WTC11 (cell line): ENCODE measurements at regions not wholly inside any gene's neighbourhood (a gene's known extent, or its start where the extent isn't known, plus 50 kb on each side); places are given as distances from the start of the nearest gene placed in this dataset.

Experiments used
- ATAC-seq: fragments of 200-7000 bp; cut with Tn5 transposase; 2 replicates; pipeline ENCODE4 v1.10.0; 2021; ENCODE audit warnings: mild to moderate bottlenecking, moderate library complexity
- CTCF ChIA-PET: fragments of 300-600 bp; sonication (Branson Sonifier 250); formaldehyde crosslinking; loops from one replicate; lab custom pipeline; 2021; ENCODE audit warnings: antibody characterized with exemption; lab: Charles Lee
- POLR2A ChIA-PET: fragments of 350-600 bp; sonication (Branson Sonifier 250); formaldehyde crosslinking; loops from one replicate; lab custom pipeline; 2021; ENCODE audit warnings: antibody characterized with exemption; lab: Charles Lee
- DNase-seq: peaks from one replicate; pipeline ENCODE4 v3.0.0; 2021; ENCODE audit warnings: low spot score
- H3K27ac Mint-ChIP-seq: 2 replicates; pipeline ENCODE4 v1.8.0; 2021; ENCODE audit warnings: mixed read lengths
- H3K27me3 Mint-ChIP-seq: 2 replicates; pipeline ENCODE4 v1.8.0; 2021; ENCODE audit warnings: low read depth, mild to moderate bottlenecking, moderate library complexity, mixed read lengths
- H3K36me3 Mint-ChIP-seq: 2 replicates; pipeline ENCODE4 v1.8.0; 2021; ENCODE audit warnings: mixed read lengths
- H3K4me1 Mint-ChIP-seq: 2 replicates; pipeline ENCODE4 v1.8.0; 2022; ENCODE audit warnings: mixed read lengths
- H3K4me3 Mint-ChIP-seq: 2 replicates; pipeline ENCODE4 v1.8.0; 2021; ENCODE audit warnings: mild to moderate bottlenecking, moderate library complexity, mixed read lengths
- H3K9me3 Mint-ChIP-seq: 2 replicates; pipeline ENCODE4 v1.8.0; 2021; ENCODE audit warnings: mixed read lengths
- ARID4B ChIP-seq: sonication (generic); formaldehyde crosslinking; IDR thresholded peaks from 2 replicates; pipeline ENCODE4 v1.8.0; 2023; ENCODE audit warnings: missing genetic modification reagents, mild to moderate bottlenecking, borderline replicate concordance
- CREB1 ChIP-seq: sonication (generic); formaldehyde crosslinking; IDR thresholded peaks from 2 replicates; pipeline ENCODE4 v1.8.0; 2023; ENCODE audit warnings: mild to moderate bottlenecking, missing genetic modification reagents
- ESRRA ChIP-seq: sonication (generic); formaldehyde crosslinking; IDR thresholded peaks from 2 replicates; pipeline ENCODE4 v1.8.1; 2022; ENCODE audit warnings: mild to moderate bottlenecking, missing genetic modification reagents, borderline replicate concordance
- ETV6 ChIP-seq: sonication (generic); formaldehyde crosslinking; IDR thresholded peaks from 2 replicates; pipeline ENCODE4 v1.8.1; 2022; ENCODE audit warnings: mild to moderate bottlenecking, missing genetic modification reagents
- FOXJ3 ChIP-seq: sonication (generic); formaldehyde crosslinking; IDR thresholded peaks from 2 replicates; pipeline ENCODE4 v1.9.0; 2021; ENCODE audit warnings: missing genetic modification reagents, mild to moderate bottlenecking, borderline replicate concordance
- FOXK1 ChIP-seq: sonication (generic); formaldehyde crosslinking; IDR thresholded peaks from 2 replicates; pipeline ENCODE4 v1.8.0; 2022; ENCODE audit warnings: mild to moderate bottlenecking, moderate library complexity, missing genetic modification reagents
- FOXP1 ChIP-seq: sonication (generic); formaldehyde crosslinking; IDR thresholded peaks from 2 replicates; pipeline ENCODE4 v1.8.0; 2022; ENCODE audit warnings: missing genetic modification reagents, mild to moderate bottlenecking, moderate library complexity, borderline replicate concordance
- GRHL2 ChIP-seq: fragments of 250-450 bp; sonication (Bioruptor Pico); IDR thresholded peaks from 2 replicates; pipeline ENCODE4 v1.8.0; 2022; ENCODE audit warnings: mild to moderate bottlenecking, moderate library complexity; ENCODE audit not compliant: insufficient replicate concordance, severe bottlenecking
- HMGA2 ChIP-seq: fragments of 250-450 bp; sonication (Bioruptor Pico); IDR thresholded peaks from 2 replicates; pipeline ENCODE4 v1.4.0; 2021; ENCODE audit warnings: mild to moderate bottlenecking, moderate library complexity
- JUN ChIP-seq: sonication (generic); formaldehyde crosslinking; IDR thresholded peaks from 2 replicates; pipeline ENCODE4 v1.8.0; 2023; ENCODE audit warnings: mild to moderate bottlenecking, missing genetic modification reagents
- MAX ChIP-seq: sonication (generic); formaldehyde crosslinking; IDR thresholded peaks from 2 replicates; pipeline ENCODE4 v1.8.0; 2022; ENCODE audit warnings: mild to moderate bottlenecking, missing genetic modification reagents
- NFE2L1 ChIP-seq: sonication (generic); formaldehyde crosslinking; IDR thresholded peaks from 2 replicates; pipeline ENCODE4 v1.8.1; 2023; ENCODE audit warnings: missing genetic modification reagents
- RORB ChIP-seq: fragments of 250-450 bp; sonication (Bioruptor Pico); IDR thresholded peaks from 2 replicates; pipeline ENCODE4 v1.9.0; 2021; ENCODE audit warnings: mild to moderate bottlenecking
- SMAD4 ChIP-seq: sonication (generic); formaldehyde crosslinking; IDR thresholded peaks from 2 replicates; pipeline ENCODE4 v1.8.0; 2022; ENCODE audit warnings: mild to moderate bottlenecking, missing genetic modification reagents
- SOX15 ChIP-seq: fragments of 250-450 bp; sonication (Bioruptor Pico); IDR thresholded peaks from 2 replicates; pipeline ENCODE4 v1.9.0; 2021; ENCODE audit warnings: mild to moderate bottlenecking
- TCF7 ChIP-seq: sonication (generic); formaldehyde crosslinking; IDR thresholded peaks from 2 replicates; pipeline ENCODE4 v1.8.0; 2022; ENCODE audit warnings: mild to moderate bottlenecking, low read depth, missing genetic modification reagents, moderate library complexity
- USF1 ChIP-seq: sonication (generic); formaldehyde crosslinking; IDR thresholded peaks from 2 replicates; pipeline ENCODE4 v1.8.0; 2022; ENCODE audit warnings: mild to moderate bottlenecking, missing genetic modification reagents
- ZBTB21 ChIP-seq: sonication (generic); formaldehyde crosslinking; IDR thresholded peaks from 2 replicates; pipeline ENCODE4 v1.8.1; 2023; ENCODE audit warnings: mild to moderate bottlenecking, missing genetic modification reagents, borderline replicate concordance
- ZNF121 ChIP-seq: sonication (generic); formaldehyde crosslinking; IDR thresholded peaks from 2 replicates; pipeline ENCODE4 v1.8.0; 2023; ENCODE audit warnings: missing genetic modification reagents
- ZNF138 ChIP-seq: sonication (generic); formaldehyde crosslinking; conservative IDR thresholded peaks from 2 replicates; pipeline ENCODE4 v1.8.1; 2022; ENCODE audit warnings: mild to moderate bottlenecking, moderate library complexity, missing genetic modification reagents
- ZNF232 ChIP-seq: sonication (generic); formaldehyde crosslinking; IDR thresholded peaks from 2 replicates; pipeline ENCODE4 v1.8.0; 2022; ENCODE audit warnings: mild to moderate bottlenecking, missing genetic modification reagents
- ZNF317 ChIP-seq: sonication (generic); formaldehyde crosslinking; IDR thresholded peaks from 2 replicates; pipeline ENCODE4 v1.8.1; 2023; ENCODE audit warnings: low read depth, mild to moderate bottlenecking, moderate library complexity, missing genetic modification reagents, borderline replicate concordance
- TF ChIP-seq, protein P1 (sequence below): sonication (generic); formaldehyde crosslinking; IDR thresholded peaks from 2 replicates; pipeline ENCODE4 v1.8.1; 2022; ENCODE audit warnings: mild to moderate bottlenecking, moderate library complexity, missing genetic modification reagents
- TF ChIP-seq, protein P2 (sequence below): sonication (generic); formaldehyde crosslinking; IDR thresholded peaks from 2 replicates; pipeline ENCODE4 v1.8.1; 2023; ENCODE audit warnings: mild to moderate bottlenecking, missing genetic modification reagents
- TF ChIP-seq, protein P3 (sequence below): sonication (generic); formaldehyde crosslinking; IDR thresholded peaks from 2 replicates; pipeline ENCODE4 v1.8.1; 2023; ENCODE audit warnings: mild to moderate bottlenecking, moderate library complexity, missing genetic modification reagents

DNA sequence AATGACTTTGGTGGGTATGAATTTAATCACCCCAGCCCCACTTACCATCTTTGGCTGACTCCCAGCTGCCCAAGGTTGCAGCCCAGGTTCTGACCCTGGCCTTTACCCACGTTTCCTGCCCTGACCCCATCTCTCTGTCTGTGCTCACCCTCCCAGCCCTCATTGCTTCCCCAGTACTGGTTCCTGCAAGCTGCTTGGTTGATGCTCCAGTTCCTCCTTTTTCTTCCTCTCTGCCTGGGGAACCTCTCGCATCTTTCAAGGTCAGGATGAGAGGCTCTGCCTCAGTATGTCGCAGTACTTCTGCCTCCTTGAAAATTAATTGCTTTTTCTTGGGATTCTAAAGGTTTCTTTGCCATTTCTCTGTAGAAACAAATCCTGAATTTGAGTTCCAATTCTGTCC, 263.8 kb upstream of the ZNF32 start:
- peaks cover 29% of the 10 kb centered on the region for H3K9me3 Mint-ChIP-seq
- DNase-seq (no peak), ATAC-seq (no peak)
- H3K4me3 Mint-ChIP-seq, result no peak overlapping the region
- ChIA-PET CTCF (no interaction called here), POLR2A (no interaction called here)
- no peak for TF ChIP-seq JUN (CRISPR knock-in tag)
- no peak for TF ChIP-seq TCF7 (CRISPR knock-in tag)
- no peak for TF ChIP-seq FOXJ3 (CRISPR knock-in tag)
- no peak for TF ChIP-seq MAX (CRISPR knock-in tag)
- TF ChIP-seq FOXP1 (CRISPR knock-in tag), result no peak
- no peak for TF ChIP-seq ESRRA (CRISPR knock-in tag)
- no peak for TF ChIP-seq ZBTB21
- TF ChIP-seq NFE2L1 (CRISPR knock-in tag), result no peak
- TF ChIP-seq, protein P1, sequence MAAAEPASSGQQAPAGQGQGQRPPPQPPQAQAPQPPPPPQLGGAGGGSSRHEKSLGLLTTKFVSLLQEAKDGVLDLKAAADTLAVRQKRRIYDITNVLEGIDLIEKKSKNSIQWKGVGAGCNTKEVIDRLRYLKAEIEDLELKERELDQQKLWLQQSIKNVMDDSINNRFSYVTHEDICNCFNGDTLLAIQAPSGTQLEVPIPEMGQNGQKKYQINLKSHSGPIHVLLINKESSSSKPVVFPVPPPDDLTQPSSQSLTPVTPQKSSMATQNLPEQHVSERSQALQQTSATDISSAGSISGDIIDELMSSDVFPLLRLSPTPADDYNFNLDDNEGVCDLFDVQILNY (CRISPR knock-in tag), result no peak
- no peak for TF ChIP-seq HMGA2 (CRISPR knock-in tag)
- TF ChIP-seq GRHL2, result no peak
- no peak overlapping the region for H3K27ac Mint-ChIP-seq
- H3K4me1 Mint-ChIP-seq, result peaks cover 4% of the 10 kb centered on the region
- peaks cover 9% of the 10 kb centered on the region; the same call in 1 of the 2 replicates for H3K36me3 Mint-ChIP-seq
- H3K27me3 Mint-ChIP-seq, result no peaks in the 10 kb centered on the region; the same call in 1 of the 2 replicates

DNA sequence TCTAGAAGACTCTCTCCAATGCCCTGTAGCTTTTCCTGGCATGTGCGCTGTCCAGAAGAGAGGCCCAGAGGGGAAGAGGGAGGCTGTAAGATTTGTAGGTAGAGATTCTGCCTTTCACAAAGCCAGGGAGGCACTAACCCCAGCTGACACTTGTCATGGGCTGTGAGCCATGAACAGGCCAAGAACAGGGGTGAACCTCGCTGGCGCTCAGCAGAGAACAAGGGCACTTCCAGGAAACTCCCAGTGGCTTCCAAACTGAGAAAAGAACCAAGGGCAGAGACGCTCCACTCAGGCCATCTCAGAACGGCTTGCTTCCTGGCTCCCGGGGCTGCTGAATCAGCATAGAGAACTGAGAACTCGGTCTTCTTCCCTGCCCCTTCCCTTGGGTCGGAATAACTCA, 257.8 kb upstream of the ZNF32 start:
- Mint-ChIP-seq H3K27ac (no peak overlapping the region), H3K9me3 (no peaks in the 10 kb centered on the region), H3K36me3 (no peaks in the 10 kb centered on the region), H3K27me3 (no peaks in the 10 kb centered on the region), H3K4me3 (no peak overlapping the region), H3K4me1 (peaks cover 14% of the 10 kb centered on the region)
- ATAC-seq (peak; percentile 23; the same call in 1 of the 2 replicates), DNase-seq (no peak)
- POLR2A ChIA-PET, result no interaction called here
- CTCF ChIA-PET, result interaction anchor here (0.8 to 2.2 kb wide), 2 partner anchors 21 to 216 kb away, joined by 3 to 9 read pairs; no protein-coding TSS in a partner anchor
- TF ChIP-seq, protein P2, sequence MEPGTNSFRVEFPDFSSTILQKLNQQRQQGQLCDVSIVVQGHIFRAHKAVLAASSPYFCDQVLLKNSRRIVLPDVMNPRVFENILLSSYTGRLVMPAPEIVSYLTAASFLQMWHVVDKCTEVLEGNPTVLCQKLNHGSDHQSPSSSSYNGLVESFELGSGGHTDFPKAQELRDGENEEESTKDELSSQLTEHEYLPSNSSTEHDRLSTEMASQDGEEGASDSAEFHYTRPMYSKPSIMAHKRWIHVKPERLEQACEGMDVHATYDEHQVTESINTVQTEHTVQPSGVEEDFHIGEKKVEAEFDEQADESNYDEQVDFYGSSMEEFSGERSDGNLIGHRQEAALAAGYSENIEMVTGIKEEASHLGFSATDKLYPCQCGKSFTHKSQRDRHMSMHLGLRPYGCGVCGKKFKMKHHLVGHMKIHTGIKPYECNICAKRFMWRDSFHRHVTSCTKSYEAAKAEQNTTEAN, result no peak
- TF ChIP-seq ZNF317 (CRISPR knock-in tag) (no peak), ZNF138 (CRISPR knock-in tag) (no peak), FOXP1 (CRISPR knock-in tag) (no peak), USF1 (no peak), SMAD4 (CRISPR knock-in tag) (no peak), ARID4B (no peak), CREB1 (CRISPR knock-in tag) (no peak), RORB (CRISPR knock-in tag) (no peak), FOXK1 (CRISPR knock-in tag) (no peak), ZNF232 (no peak), HMGA2 (CRISPR knock-in tag) (no peak), ZNF121 (CRISPR knock-in tag) (no peak), SOX15 (CRISPR knock-in tag) (no peak), ETV6 (no peak)
- TF ChIP-seq, protein P3, sequence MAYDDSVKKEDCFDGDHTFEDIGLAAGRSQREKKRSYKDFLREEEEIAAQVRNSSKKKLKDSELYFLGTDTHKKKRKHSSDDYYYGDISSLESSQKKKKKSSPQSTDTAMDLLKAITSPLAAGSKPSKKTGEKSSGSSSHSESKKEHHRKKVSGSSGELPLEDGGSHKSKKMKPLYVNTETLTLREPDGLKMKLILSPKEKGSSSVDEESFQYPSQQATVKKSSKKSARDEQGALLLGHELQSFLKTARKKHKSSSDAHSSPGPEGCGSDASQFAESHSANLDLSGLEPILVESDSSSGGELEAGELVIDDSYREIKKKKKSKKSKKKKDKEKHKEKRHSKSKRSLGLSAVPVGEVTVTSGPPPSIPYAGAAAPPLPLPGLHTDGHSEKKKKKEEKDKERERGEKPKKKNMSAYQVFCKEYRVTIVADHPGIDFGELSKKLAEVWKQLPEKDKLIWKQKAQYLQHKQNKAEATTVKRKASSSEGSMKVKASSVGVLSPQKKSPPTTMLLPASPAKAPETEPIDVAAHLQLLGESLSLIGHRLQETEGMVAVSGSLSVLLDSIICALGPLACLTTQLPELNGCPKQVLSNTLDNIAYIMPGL (CRISPR knock-in tag), result no peak
